ENCODE measurements at regions not wholly inside any gene's neighbourhood (a gene's known extent, or its start where the extent isn't known, plus 50 kb on each side); places are given as distances from the start of the nearest gene placed in this dataset.

- TF ChIP-seq, protein P1, sequence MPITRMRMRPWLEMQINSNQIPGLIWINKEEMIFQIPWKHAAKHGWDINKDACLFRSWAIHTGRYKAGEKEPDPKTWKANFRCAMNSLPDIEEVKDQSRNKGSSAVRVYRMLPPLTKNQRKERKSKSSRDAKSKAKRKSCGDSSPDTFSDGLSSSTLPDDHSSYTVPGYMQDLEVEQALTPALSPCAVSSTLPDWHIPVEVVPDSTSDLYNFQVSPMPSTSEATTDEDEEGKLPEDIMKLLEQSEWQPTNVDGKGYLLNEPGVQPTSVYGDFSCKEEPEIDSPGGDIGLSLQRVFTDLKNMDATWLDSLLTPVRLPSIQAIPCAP (CRISPR knock-in tag; IDR thresholded peaks at IDR 0.05) = no peak
- TF ChIP-seq FOXJ3 (CRISPR knock-in tag; IDR thresholded peaks at IDR 0.05; ENCODE audit: borderline replicate concordance) (no peak), CDX4 (CRISPR knock-in tag; IDR thresholded peaks at IDR 0.05; ENCODE audit: borderline replicate concordance) (no peak), PRDM15 (CRISPR knock-in tag; IDR thresholded peaks at IDR 0.05) (no peak), NFE2L1 (CRISPR knock-in tag; IDR thresholded peaks at IDR 0.05) (no peak), EMX1 (CRISPR knock-in tag; IDR thresholded peaks at IDR 0.05) (no peak)
- TF ChIP-seq, protein P2, sequence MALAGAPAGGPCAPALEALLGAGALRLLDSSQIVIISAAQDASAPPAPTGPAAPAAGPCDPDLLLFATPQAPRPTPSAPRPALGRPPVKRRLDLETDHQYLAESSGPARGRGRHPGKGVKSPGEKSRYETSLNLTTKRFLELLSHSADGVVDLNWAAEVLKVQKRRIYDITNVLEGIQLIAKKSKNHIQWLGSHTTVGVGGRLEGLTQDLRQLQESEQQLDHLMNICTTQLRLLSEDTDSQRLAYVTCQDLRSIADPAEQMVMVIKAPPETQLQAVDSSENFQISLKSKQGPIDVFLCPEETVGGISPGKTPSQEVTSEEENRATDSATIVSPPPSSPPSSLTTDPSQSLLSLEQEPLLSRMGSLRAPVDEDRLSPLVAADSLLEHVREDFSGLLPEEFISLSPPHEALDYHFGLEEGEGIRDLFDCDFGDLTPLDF (CRISPR knock-in tag; IDR thresholded peaks at IDR 0.05) = no peak
Measured at GRCh38 chrY:16480031-16480430, 1400.0 kb downstream of the CDY2B start (continued).

DNA sequence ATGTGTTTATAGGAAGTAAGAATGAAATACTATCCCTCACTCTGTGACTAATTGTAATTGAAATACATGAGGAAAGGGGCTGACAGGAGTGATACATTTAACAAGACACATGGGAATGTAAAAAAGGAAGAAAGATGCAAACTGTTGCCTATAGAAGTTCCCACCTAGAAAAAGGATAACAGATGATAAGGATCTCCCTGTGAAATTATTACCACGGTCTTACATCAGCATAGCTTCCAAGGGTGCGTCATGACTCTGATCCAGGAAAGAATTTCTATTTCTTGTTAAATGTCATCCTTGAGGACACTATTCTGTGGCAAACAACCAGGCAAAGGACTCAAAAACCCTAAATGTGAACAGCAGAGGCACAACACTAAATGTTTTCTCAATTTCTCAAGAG lies 1406.0 kb downstream of the CDY2B start:
- Mint-ChIP-seq H3K9me3 (peaks cover 9% of the 10 kb centered on the region), H3K36me3 (peaks cover 8% of the 10 kb centered on the region; the same call in 1 of the 2 replicates), H3K4me3 (no peak overlapping the region), H3K27ac (no peak overlapping the region), H3K4me1 (0 out of 2 replicates have a peak, but pooled peaks cover 3% of the 10 kb centered on the region), H3K27me3 (ENCODE audit: low read depth) (no peaks in the 10 kb centered on the region)
- ATAC-seq (no peak), DNase-seq (ENCODE audit: low spot score) (no peak)
- CTCF ChIA-PET = no interaction called here
- POLR2A ChIA-PET = no interaction called here
- TF ChIP-seq PREB (CRISPR knock-in tag; IDR thresholded peaks at IDR 0.05; ENCODE audit: borderline replicate concordance) = no peak
- no peak for TF ChIP-seq RELA (CRISPR knock-in tag; IDR thresholded peaks at IDR 0.05; ENCODE audit: borderline replicate concordance)
- TF ChIP-seq ESRRA (CRISPR knock-in tag; IDR thresholded peaks at IDR 0.05; ENCODE audit: borderline replicate concordance) = no peak
- TF ChIP-seq, protein P3, sequence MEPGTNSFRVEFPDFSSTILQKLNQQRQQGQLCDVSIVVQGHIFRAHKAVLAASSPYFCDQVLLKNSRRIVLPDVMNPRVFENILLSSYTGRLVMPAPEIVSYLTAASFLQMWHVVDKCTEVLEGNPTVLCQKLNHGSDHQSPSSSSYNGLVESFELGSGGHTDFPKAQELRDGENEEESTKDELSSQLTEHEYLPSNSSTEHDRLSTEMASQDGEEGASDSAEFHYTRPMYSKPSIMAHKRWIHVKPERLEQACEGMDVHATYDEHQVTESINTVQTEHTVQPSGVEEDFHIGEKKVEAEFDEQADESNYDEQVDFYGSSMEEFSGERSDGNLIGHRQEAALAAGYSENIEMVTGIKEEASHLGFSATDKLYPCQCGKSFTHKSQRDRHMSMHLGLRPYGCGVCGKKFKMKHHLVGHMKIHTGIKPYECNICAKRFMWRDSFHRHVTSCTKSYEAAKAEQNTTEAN (CRISPR knock-in tag; IDR thresholded peaks at IDR 0.05) = no peak
- TF ChIP-seq ETV6 (CRISPR knock-in tag; IDR thresholded peaks at IDR 0.05) = no peak
- no peak for TF ChIP-seq NR3C1 (CRISPR knock-in tag; conservative IDR thresholded peaks at IDR 0.05; ENCODE audit: low read depth)
- TF ChIP-seq, protein P4, sequence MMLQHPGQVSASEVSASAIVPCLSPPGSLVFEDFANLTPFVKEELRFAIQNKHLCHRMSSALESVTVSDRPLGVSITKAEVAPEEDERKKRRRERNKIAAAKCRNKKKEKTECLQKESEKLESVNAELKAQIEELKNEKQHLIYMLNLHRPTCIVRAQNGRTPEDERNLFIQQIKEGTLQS (CRISPR knock-in tag; conservative IDR thresholded peaks at IDR 0.05) = no peak
- TF ChIP-seq NFATC4 (CRISPR knock-in tag; IDR thresholded peaks at IDR 0.05) = no peak
- TF ChIP-seq ZNF263 (CRISPR knock-in tag; IDR thresholded peaks at IDR 0.05; ENCODE audit: low read depth) = no peak
- TF ChIP-seq, protein P5, sequence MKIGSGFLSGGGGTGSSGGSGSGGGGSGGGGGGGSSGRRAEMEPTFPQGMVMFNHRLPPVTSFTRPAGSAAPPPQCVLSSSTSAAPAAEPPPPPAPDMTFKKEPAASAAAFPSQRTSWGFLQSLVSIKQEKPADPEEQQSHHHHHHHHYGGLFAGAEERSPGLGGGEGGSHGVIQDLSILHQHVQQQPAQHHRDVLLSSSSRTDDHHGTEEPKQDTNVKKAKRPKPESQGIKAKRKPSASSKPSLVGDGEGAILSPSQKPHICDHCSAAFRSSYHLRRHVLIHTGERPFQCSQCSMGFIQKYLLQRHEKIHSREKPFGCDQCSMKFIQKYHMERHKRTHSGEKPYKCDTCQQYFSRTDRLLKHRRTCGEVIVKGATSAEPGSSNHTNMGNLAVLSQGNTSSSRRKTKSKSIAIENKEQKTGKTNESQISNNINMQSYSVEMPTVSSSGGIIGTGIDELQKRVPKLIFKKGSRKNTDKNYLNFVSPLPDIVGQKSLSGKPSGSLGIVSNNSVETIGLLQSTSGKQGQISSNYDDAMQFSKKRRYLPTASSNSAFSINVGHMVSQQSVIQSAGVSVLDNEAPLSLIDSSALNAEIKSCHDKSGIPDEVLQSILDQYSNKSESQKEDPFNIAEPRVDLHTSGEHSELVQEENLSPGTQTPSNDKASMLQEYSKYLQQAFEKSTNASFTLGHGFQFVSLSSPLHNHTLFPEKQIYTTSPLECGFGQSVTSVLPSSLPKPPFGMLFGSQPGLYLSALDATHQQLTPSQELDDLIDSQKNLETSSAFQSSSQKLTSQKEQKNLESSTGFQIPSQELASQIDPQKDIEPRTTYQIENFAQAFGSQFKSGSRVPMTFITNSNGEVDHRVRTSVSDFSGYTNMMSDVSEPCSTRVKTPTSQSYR (CRISPR knock-in tag; IDR thresholded peaks at IDR 0.05) = no peak
- TF ChIP-seq ERG (CRISPR knock-in tag; IDR thresholded peaks at IDR 0.05) = no peak
